Endometrium (tissue), 2 donors: ENCODE measurements at regions not wholly inside any gene's neighbourhood (a gene's known extent, or its start where the extent isn't known, plus 50 kb on each side); places are given as distances from the start of the nearest gene placed in this dataset.

Source experiments
- FAIRE-seq: peaks from 2 replicates; lab custom pipeline; 2012; peaks lifted over from hg19 to GRCh38; lab: Jason Lieb, UNC
- donor health status: control.
- donor health status: control.

DNA sequence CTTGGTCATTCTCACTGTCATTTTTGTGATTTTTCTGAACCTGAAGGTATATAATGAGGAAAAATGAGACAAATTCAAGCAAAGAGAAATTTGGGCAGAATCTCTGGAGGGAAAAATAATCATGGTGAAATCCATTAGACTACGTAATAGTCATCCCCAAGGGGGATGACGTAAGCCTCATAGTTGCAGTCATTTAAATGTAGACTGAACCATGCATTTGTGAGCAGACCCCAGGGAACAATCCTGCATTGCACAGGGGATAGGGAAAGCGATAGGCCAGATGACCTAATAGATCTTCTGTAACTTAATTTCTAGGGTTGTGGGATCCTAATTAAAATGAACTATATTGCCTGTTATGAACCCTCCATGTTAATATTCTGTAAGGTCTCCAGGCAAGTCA lies 167.4 kb upstream of the C1orf21 start:
- no peak for FAIRE-seq

DNA sequence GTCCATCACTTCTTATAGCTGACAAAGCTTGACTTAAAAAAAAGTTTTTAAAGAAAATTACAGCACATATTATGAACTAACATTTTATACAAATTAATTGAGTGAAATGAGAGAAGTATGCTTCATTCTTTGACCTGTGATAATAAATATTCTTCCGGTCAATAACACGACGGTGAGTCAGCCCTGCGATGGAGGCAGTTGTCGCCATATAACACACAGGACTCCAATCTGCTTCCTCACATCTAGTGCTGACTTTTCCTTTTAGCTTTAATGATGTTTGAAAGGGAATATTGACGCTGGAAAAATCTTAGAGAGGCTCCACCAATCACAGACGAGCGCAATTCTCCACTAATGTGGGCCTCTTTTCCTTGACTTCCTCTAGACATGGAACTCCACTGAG lies 166.9 kb upstream of the C1orf21 start:
- FAIRE-seq, result no peak

DNA sequence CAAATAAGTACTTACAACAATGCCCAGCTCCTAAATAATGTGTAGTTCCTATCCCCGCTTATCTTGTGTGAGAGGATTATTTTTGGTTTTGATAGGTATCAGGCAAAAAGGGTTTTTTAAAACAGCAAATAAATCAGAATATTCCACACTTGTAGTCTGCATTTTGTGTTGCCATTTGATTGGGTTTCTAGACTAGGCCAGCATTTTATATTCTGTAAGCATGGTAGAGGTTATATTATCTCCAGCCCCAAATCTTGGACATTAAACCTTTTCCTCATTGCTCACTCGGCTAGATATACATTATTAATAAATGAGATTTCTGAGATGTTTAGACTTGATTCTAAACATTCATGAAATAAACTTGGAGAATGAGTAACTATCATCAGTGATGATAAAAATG lies 165.7 kb upstream of the C1orf21 start:
- no peak for FAIRE-seq

DNA sequence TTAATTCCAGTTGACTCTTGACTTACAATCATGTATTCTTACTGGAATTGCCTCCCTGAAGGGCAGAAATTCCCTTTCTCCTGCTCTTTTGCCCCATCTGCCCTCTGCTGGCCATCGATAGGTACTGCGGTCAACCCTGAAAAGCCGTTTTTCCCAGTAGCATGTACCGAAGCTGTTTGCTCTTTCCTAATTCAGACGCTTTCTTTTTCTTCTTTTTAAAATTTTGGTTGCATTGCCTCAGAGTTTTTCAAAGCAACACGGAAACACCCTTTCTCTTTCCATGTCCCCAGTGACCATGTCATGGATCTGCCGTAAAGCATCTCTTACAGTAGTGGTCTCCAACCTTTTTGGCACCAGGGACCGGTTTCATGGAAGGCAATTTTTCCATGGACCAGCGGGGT lies 164.2 kb upstream of the C1orf21 start:
- no peak for FAIRE-seq

DNA sequence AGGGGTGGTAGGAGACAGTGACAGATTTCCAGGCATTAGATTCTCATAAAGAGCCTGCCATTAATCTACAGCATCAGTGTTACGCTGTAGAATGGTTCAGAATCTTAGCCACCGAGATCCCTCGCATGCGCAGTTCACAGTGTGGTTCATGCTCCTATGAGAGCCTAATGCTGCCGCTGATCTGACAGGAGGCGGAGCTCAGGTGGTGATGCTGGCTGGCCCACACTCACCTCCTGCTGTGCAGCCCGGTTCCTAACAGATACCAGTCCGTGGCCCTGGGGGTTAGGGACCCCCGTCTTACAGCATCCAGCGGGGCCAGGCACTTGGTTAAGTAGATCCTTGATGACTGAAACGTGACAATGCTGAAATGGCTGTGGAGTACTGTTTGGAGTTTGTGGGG lies 163.6 kb upstream of the C1orf21 start:
- FAIRE-seq, result no peak

DNA sequence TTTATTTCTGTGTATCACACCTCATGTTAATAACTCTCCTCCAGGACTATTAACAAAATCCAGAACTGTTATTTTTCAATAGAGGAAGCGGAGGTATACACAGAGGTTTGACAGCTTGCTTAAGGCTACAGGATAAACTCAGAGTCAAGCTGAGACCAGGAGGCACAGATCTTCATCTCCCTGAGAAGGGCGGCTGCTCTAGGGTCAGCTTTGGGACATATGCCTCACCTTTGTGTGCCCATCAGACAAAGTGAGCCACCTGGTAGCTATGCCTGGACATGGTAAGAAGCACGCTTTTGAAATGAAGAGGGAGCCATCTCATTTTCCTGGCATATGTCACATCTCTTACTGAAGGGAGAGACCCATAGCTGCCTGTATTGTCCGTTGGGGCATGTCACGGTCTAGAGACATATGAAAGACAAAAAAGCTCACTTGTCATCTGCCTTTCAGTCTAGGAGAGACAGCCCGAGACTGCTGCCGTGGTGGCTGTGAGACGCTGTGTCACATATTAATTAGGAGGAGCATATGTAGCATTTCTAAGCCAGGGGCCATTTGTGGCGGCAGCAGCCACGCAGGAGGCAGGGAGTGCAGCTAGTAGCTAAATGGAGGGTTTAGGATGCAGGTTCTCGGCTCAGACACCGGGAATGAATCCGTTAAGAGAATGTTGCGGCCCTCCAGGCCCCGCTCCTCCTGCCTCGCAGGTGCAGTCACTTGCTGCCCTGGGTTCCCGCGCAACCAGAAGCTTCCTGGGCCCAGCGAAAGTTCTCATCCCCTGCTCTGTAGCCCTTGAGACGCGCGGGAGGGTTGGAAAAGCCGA lies 161.3 kb upstream of the C1orf21 start:
- FAIRE-seq, result no peak

DNA sequence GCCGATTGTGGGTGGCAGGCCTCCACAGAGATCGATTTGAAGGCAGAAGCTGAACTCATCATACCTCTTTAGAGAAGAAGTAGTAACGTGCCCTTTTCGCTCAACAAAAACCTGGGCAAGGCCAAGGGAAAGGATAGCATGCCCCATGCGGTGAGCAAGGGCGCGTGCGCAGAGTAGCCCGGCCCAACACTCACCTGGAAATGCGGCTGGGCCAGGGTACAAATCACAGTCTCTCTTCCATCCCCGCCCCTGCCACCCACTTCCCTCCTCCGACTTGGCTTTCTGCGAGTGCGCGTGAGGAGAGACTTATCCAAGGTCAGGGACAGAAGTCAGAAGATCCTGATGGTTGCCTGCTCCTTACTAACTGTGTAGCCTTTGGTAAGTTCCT lies 160.7 kb upstream of the C1orf21 start:
- no peak for FAIRE-seq

DNA sequence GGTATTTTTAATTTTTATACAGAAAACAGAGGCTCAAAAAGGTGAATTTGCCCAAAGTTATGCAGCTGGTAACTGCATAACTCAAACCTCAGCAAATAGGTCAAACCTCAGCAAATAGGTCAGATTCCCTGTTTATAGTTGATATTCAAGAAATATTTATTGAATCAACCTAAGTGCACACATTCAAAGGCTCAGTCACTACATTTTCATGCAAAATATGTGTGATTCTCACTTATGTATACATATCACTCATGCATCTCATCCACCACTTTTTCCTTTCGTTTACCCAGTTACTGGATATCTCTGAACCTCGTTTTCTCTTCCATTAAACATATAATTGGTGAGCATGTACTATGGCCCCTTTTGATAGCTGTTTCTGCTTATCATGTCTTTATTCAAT lies 158.3 kb upstream of the C1orf21 start:
- FAIRE-seq, result no peak

DNA sequence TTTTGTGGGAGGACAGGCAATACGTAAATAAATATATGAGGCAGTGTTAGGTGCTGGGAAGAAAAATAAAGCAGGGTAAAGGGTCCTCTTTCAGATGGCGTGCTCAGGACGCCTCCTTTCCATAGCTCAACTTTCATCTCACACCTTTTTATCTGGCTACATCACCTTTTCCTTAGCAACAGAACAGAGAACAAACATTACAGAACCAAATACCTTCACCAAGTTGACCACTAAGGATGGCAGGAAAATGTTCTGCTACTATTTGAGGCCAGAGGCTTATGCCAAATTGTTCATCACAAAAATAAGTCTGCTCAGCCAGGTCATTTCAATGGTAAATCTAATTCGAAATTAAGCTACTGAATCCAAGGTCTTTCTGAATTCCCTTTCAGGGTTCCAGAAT lies 149.2 kb upstream of the C1orf21 start:
- FAIRE-seq, result no peak

DNA sequence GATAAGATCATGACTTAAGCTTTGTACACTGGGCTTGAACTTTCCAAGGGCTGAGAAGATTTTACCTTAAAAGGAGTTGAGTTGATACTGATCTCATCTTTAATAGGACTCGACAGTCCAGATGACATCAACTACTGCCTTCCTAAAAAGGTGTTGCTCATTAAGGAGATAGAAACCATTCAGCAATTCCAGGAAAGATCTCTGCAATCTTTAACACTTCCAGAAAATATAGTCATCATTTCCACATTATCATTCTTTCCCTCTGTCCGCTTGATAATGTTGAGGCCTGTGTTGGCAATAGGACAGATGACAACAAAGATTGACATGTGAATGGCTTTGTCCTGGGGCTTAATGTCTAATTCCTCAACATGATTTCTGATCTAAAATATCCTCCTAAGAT lies 145.4 kb upstream of the C1orf21 start:
- no peak for FAIRE-seq

DNA sequence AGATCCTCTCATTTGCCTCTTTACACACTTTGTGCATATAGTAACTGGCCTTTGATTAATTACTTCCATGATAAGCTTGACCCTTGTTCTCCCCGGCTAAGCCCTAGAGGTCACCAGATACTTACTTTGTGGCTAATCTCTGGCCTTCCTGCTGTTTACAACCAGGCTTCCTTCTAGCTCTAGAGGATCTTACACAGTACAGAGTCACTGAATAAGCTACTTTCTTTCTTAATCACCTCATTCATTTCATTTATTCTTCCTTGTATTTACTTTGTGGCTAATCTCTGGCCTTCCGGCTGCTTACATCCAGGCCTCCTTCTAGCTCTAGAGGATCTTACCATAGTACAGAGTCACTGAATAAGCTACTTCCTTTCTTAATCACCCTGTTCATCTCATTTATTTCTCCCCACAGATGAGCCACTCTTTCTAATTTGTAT lies 144.3 kb upstream of the C1orf21 start:
- FAIRE-seq, result no peak

DNA sequence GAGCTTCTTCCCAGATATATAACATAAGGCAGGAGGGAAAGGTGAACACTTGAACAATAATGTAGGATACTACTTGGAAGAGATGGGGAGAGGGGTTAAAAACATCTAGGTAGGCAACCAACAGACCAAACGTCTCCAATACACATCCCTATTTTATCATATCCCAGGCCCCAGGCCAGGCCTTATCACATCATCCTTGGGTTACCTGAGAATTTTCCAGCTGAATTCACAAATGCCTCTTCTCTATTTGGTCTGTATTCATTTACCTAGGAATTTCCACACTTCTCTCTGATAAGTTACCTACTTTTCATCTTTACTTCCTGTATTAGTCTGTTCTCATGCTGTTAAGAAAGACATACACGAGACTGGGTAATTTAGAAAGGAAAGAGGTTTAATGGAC lies 141.9 kb upstream of the C1orf21 start:
- no peak for FAIRE-seq

DNA sequence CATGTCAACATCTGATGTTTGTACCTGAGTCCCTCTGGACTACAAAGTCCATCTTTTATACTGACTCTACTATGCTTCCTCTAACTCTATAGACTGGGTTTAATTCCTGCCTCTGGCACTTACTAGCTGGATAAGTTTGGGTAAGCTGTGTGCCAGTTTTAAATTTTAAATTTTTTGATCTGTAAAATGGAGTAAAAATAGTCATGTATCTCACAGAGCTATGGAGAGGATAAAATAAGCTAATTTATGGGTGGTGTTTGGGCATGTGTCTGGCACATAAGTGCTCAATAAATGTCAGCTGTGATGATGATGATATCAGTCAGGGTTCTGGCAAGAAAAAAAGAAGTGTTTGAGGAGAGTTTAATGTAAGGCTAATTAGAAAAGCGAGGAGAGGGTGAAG lies 139.2 kb upstream of the C1orf21 start:
- no peak for FAIRE-seq

DNA sequence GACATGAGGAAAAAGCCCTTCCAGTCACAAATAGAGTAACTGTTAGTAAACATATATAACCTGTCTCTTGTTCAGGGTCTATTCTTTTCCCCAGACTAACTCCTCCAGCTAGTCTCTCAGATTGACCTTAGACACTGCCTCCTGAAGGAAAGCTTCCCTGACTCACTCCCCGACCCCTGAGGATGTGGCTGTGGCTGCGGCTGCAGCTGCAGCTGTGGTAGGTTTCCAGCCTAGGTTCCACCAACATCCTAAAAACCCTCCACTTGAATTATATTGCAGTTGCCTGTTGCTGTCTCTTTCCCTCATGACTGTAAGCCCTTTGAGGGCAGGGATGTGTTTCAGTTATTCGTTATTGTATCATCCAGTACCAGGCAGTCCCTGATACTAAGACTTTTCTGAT lies 132.9 kb upstream of the C1orf21 start:
- no peak for FAIRE-seq

DNA sequence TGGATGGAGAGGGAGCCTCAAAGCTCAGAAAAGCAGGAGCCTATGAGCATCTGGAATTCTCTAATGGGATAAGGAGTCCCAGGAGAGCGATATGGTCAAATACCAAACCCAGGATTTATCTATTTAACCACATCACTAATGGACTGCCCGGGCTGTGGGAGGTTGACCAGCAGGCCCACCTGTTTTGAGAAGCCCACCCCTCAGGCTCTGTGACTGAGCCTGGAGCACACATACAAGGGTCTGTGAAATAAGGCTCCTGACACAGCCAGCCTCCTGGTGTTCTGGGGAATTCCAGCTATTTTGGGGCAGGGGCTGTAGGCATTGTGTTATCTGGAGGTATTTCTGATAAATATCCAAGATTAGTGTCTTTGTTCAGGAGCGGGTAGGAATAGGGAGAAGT lies 132.0 kb upstream of the C1orf21 start:
- no peak for FAIRE-seq

DNA sequence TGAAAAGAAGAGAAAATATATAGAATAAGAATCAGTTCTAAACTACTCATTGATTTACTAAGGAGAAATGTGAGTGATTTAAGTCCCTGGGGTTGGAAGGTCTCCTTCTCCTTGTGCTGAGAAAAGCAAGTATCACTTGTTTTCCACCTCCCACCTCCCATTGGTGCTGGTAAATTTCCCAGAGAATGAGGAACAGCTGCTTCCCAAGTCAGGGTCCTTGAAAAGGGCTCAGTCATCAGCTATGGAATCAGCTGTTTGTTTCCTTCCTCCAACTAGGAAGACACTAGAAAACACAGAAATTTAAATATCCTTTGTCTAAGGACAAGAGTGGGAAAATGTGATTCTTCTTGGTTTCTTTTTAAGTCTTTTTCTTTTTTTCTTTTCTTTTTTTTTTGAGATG lies 131.3 kb upstream of the C1orf21 start:
- FAIRE-seq, result no peak

DNA sequence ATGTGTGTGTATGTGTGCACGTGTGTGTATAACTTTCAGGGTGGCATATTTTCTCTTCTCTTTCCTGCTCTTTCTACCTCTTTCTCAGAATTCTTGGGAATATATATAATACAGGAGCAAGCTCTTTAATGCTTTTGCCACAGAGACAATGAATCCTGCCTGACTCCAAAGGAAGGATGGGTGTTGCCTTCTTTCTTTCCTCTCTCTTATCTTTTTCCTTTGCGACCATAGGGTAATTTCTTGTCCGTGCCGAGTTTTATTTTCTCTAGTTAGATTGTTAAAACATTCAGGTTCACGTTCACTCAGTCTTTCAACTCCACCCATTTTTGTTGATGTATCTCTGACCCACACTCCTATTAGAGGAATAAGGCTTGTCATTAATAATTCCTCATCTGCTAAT lies 129.0 kb upstream of the C1orf21 start:
- no peak for FAIRE-seq

DNA sequence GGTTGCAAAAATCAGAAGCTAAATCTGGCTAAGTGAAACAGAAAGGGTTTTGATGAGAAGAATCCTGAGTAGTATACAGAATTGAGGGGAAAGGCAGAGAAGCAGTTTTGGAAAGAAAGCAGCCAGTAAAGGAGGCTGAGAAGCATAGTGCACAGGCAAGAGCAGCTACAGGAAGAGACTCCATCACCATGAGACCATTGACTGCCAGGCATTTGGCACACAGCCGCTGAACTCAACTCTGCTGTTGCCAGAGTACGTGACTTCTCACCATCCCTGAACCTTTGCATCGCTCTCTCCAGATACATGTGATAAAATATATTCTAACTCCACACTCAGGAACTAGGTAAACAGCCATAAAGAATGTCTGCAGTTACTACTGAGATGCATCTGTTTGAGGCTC lies 128.3 kb upstream of the C1orf21 start:
- FAIRE-seq, result no peak

DNA sequence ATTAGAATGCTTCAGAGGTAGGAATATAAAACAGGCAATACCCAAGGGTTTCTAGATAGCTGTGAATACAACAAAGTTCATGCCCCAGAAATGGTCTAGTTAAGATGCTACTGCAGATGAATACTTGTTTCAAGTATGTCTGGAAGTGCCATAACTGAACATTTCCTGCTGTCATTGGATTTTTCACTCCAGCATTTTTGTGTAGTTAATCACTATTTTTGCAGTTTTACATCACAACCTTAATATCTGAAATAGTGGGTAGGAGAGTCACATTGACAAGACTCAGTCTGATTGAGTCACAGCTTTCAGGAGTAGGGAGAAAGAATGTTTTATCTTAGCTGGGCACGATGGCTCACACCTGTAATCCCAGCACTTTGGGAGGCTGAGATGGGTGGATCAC lies 126.4 kb upstream of the C1orf21 start:
- no peak for FAIRE-seq

DNA sequence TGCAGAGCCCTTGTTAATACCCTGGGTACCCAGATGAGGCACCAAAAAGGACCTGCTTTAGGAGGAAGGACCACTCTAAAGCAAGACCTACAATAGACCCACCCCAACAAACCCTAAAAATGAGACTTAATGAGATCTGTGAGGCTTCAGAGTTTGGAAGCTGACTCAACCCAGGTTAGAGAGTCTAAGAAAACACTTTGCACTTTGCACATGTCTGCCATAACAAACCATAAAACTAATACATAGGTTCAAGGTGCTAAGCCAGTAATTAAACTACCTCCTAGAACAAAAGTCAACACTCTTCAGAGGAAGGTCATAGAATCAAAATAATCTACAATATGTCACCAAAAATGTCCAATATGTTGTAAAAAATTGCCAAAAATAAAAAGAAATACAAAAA lies 124.7 kb upstream of the C1orf21 start:
- FAIRE-seq, result no peak

DNA sequence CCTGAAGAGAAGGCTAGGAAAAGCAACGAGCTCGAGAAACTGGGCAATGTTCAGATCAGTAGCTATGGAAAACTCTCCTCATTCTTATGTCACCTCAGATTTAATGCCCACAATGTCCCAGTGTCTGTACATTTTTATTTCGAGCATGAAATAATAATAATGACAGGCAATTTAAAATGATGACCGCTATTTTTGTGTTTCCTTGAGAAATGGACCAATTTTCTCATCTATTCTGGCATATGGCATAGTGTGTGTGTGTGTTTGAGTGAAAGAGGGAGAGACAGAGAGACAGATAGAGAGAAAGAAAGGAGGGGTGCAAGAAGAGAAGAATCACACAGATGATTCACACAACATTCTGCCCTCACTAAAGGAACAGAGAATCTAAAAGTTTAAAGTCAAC lies 119.1 kb upstream of the C1orf21 start:
- no peak for FAIRE-seq

DNA sequence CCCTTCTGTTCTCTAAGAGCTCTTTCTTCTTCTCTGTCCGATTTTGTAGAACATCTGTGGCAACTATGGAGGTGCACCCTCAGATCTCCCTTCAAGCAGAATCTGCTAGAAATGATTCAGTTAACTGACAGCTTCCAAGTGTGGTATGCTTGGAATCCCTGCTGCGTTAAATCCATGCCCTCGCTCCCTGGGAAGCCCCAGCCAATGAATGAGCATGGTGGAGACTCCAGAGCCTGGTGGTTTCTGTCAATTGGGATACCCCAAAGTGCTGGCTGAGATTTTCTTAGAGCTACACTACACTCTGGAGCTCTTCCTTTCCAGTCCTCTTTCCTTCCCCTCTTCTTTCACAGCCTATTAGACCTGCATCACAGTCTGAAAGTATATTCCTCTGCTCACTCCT lies 116.3 kb upstream of the C1orf21 start:
- FAIRE-seq, result no peak

DNA sequence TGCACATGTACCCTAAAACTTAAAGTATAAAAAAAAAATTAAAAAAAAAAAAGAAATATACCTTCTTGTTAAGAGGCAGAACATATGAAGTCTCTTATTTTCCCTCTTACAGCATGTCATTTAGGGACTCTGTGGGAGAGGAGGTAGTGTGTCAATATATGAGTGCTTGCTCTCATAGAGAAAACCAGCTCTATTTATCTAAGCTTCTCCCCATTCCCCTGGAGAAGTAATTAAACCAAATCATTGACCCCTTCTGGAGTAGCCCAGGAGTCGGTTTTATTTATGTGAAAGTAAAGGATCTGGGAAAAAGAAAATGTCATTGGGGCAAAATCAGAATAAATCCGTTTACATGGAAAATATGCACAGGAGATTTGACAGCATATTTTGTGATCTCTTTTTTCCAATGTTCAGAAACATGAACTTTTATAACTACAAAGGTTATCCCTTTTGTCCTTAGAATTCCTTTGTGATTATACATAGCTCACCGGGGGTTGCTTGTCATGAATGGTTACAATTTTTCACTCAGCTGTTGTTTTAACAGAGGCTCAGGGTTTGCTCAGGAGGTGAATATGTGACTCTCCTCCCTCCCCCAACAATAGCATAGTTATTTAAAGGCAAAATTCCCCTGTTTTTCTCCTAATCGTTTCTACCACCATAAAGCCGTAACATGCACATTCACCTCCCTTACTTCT lies 114.5 kb upstream of the C1orf21 start:
- FAIRE-seq, result no peak

DNA sequence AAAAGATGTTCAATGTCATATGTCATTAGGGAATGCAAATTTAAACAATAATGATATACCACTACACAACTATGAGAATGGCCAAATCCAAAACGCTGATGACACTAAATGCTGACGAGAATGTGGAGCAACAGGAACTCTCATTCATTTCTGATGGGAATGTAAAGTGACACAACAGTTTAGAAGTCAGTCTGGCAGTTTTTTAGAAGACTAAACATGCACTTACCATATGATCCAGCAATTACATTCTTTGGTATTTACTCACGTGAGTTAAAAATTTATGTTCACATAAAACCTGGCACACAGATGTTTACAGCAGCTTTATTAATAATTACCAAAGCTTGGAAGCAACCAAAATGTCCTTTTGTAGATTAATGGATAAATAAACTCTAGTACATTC lies 110.4 kb upstream of the C1orf21 start:
- no peak for FAIRE-seq
